ENCODE measurements at regions not wholly inside any gene's neighbourhood (a gene's known extent, or its start where the extent isn't known, plus 50 kb on each side); places are given as distances from the start of the nearest gene placed in this dataset.

GRCh38 chr1:184228558-184228957 lies 158.3 kb upstream of the C1orf21 start:
- no peak for TF ChIP-seq TSHZ2 (CRISPR knock-in tag; IDR thresholded peaks at IDR 0.05)
- TF ChIP-seq SNAI2 (CRISPR knock-in tag; IDR thresholded peaks at IDR 0.05), result no peak
- no peak for TF ChIP-seq POU6F1 (CRISPR knock-in tag; IDR thresholded peaks at IDR 0.05; ENCODE audit: borderline replicate concordance, low read depth)
- TF ChIP-seq ZNF70 (CRISPR knock-in tag; IDR thresholded peaks at IDR 0.05), result no peak
- TF ChIP-seq PATZ1 (CRISPR knock-in tag; IDR thresholded peaks at IDR 0.05; ENCODE audit: borderline replicate concordance), result no peak
- TF ChIP-seq ZNF565 (CRISPR knock-in tag; conservative IDR thresholded peaks at IDR 0.05; ENCODE audit: low read depth), result no peak

Measured in SK-N-SH treated with all-trans-retinoic acid at 6 μM for 48 hours (cell line).